ENCODE measurements at regions not wholly inside any gene's neighbourhood (a gene's known extent, or its start where the extent isn't known, plus 50 kb on each side); places are given as distances from the start of the nearest gene placed in this dataset.

GRCh38 chr12:93140801-93141200 is 211.7 kb upstream of the EEA1 start:
- DNase-seq (ENCODE audit: low spot score) (no peak), ATAC-seq (no peak)
- Histone ChIP-seq H3K27me3 (ENCODE audit: insufficient read depth) (no peaks in the 10 kb centered on the region), H3K79me2 (replicated peaks; ENCODE audit: insufficient read depth) (no peaks in the 10 kb centered on the region), H3K4me2 (no peak overlapping the region), H3F3A (replicated peaks; ENCODE audit: low read depth) (no peaks in the 10 kb centered on the region), H3K27ac (ENCODE audit: low read depth) (no peak overlapping the region), H4K20me1 (replicated peaks; ENCODE audit: insufficient read depth) (no peaks in the 10 kb centered on the region), H3K9me2 (ENCODE audit: insufficient read depth) (no peaks in the 10 kb centered on the region), H3K36me3 (ENCODE audit: insufficient read depth) (no peaks in the 10 kb centered on the region), H3K4me1 (ENCODE audit: insufficient read depth) (no peaks in the 10 kb centered on the region), H3K4me3 (no peak overlapping the region), H2AFZ (no peak overlapping the region)
- Mint-ChIP-seq H3K27ac (no peak overlapping the region), H3K4me3 (no peak overlapping the region), H3K4me1 (no peaks in the 10 kb centered on the region), H3K27me3 (ENCODE audit: insufficient read depth, low read depth, poor library complexity) (no peaks in the 10 kb centered on the region), H3K9me3 (no peaks in the 10 kb centered on the region), H3K36me3 (ENCODE audit: low read depth) (no peaks in the 10 kb centered on the region)
- TF ChIP-seq ZNF331 (CRISPR knock-in tag; IDR thresholded peaks at IDR 0.05; ENCODE audit: low read depth): no peak
- TF ChIP-seq CTCF (conservative IDR thresholded peaks at IDR 0.05; ENCODE audit: low read depth in 2 of 2): no peak
- no peak for TF ChIP-seq REST (IDR thresholded peaks at IDR 0.05; ENCODE audit: unreplicated experiment)
- TF ChIP-seq NANOG (IDR thresholded peaks at IDR 0.05; ENCODE audit: borderline replicate concordance): no peak
- no peak for TF ChIP-seq EZH2 (IDR thresholded peaks at IDR 0.05; ENCODE audit: low read depth, unreplicated experiment)
- TF ChIP-seq ZNF462 (CRISPR knock-in tag; IDR thresholded peaks at IDR 0.05): no peak
- TF ChIP-seq STAT1 (IDR thresholded peaks at IDR 0.05; ENCODE audit: unreplicated experiment): no peak
- no peak for TF ChIP-seq POLR2AphosphoS5 (IDR thresholded peaks at IDR 0.05; ENCODE audit: low read depth)
- no peak for TF ChIP-seq CREB1 (CRISPR knock-in tag; IDR thresholded peaks at IDR 0.05; ENCODE audit: low read depth)
- no peak for TF ChIP-seq ETS1 (IDR thresholded peaks at IDR 0.05)
- TF ChIP-seq EZH2phosphoT487 (IDR thresholded peaks at IDR 0.05; ENCODE audit: unreplicated experiment): no peak
- no peak for TF ChIP-seq ZNF114 (CRISPR knock-in tag; IDR thresholded peaks at IDR 0.05)
- no peak for TF ChIP-seq JUNB (IDR thresholded peaks at IDR 0.05; ENCODE audit: unreplicated experiment)
